Right lobe of liver (tissue), 4 donors: ENCODE measurements at regions not wholly inside any gene's neighbourhood (a gene's known extent, or its start where the extent isn't known, plus 50 kb on each side); places are given as distances from the start of the nearest gene placed in this dataset.

Experiments used
- CTCF ChIP-seq, 4 donors: fragments of 200-600 bp in 3 of 4; fragments of 450-650 bp in 1 of 4; IDR thresholded peaks; one replicate each; pipeline versions ENCODE4 v1.5.1 to v1.8.0; 2016 to 2022; ENCODE audit warnings: antibody characterized with exemption in 4 of 4, mild to moderate bottlenecking in 2 of 4
- POLR2A ChIP-seq: fragments of 450-650 bp; IDR thresholded peaks from one replicate; pipeline ENCODE4 v1.6.1; 2017; ENCODE audit warnings: antibody characterized with exemption, mild to moderate bottlenecking
- donor health status: DM: no; HTN: no; CAD: no.
- donor health status: DM: no; HTN: no; CAD: no.
- donor health status: DM: no; HTN: yes; CAD: no.

- no peak for TF ChIP-seq CTCF (IDR thresholded peaks at IDR 0.05)
- TF ChIP-seq POLR2A = no peak
Measured at GRCh38 chr2:8132351-8132831, 549.5 kb upstream of the ID2 start.
